H1 (cell line): ENCODE measurements at regions not wholly inside any gene's neighbourhood (a gene's known extent, or its start where the extent isn't known, plus 50 kb on each side); places are given as distances from the start of the nearest gene placed in this dataset.

Source experiments
- CTCF ChIA-PET: fragments of 300-600 bp; sonication (Branson Sonifier 250); formaldehyde crosslinking; loops from one replicate; lab custom pipeline; 2021; ENCODE audit not compliant: partially characterized antibody; lab: Charles Lee
- POLR2A ChIA-PET: fragments of 300-600 bp; sonication (Branson Sonifier 250); formaldehyde crosslinking; loops from one replicate; lab custom pipeline; 2021; ENCODE audit warnings: inconsistent platforms; ENCODE audit not compliant: partially characterized antibody; lab: Charles Lee
- DNase-seq, 2 experiments: peaks; one replicate each; pipeline versions ENCODE4 v3.0.0 to v3.0.0-alpha.2; 2010 to 2022; ENCODE audit warnings: low spot score in 2 of 2, low read depth in 1 of 2, mixed read lengths in 1 of 2
- FAIRE-seq: peaks from 2 replicates; lab custom pipeline; 2011; peaks lifted over from hg19 to GRCh38; lab: Jason Lieb, UNC
- H2AFZ ChIP-seq: 2 replicates; pipeline ENCODE4 v1.8.1; 2012; ENCODE audit warnings: low read length, inconsistent platforms
- H2AK5ac ChIP-seq: 2 replicates; pipeline ENCODE4 v1.6.1; 2013; ENCODE audit warnings: low read depth, low read length
- H2BK120ac ChIP-seq: replicated peaks from 2 replicates; pipeline ENCODE3; 2013; ENCODE audit warnings: low read depth, low read length, inconsistent platforms
- H2BK12ac ChIP-seq: 2 replicates; pipeline ENCODE4 v1.6.1; 2013; ENCODE audit warnings: low read depth, low read length
- H2BK15ac ChIP-seq: 2 replicates; pipeline ENCODE4 v1.6.1; 2013; ENCODE audit warnings: low read length
- H2BK20ac ChIP-seq: 2 replicates; pipeline ENCODE4 v1.6.1; 2013; ENCODE audit warnings: low read length
- H2BK5ac ChIP-seq: 2 replicates; pipeline ENCODE4 v1.6.1; 2013; ENCODE audit warnings: low read depth, low read length
- H3K14ac ChIP-seq: 2 replicates; pipeline ENCODE4 v1.6.1; 2013; ENCODE audit warnings: inconsistent platforms; ENCODE audit not compliant: insufficient read length
- H3K18ac ChIP-seq: 2 replicates; pipeline ENCODE4 v1.6.1; 2013; ENCODE audit warnings: low read length; ENCODE audit errors: extremely low read depth
- H3K23ac ChIP-seq: 2 replicates; pipeline ENCODE4 v1.6.1; 2013; ENCODE audit warnings: inconsistent platforms; ENCODE audit not compliant: insufficient read length
- H3K23me2 ChIP-seq: 2 replicates; pipeline ENCODE4 v1.6.1; 2013; ENCODE audit warnings: low read depth, low read length
- H3K27ac ChIP-seq: 2 replicates; pipeline ENCODE4 v1.6.1; 2011; ENCODE audit warnings: low read depth, low read length, inconsistent platforms
- H3K27me3 ChIP-seq, 4 experiments: replicated peaks in 1 of 4; 1 replicate in 1 of 4; 2 replicates in 3 of 4; pipeline versions ENCODE4 v1.6.1 to v1.8.1; 2011 to 2013; ENCODE audit warnings: low read length in 3 of 4, mild to moderate bottlenecking in 3 of 4, inconsistent platforms in 2 of 4, mixed read lengths in 2 of 4, moderate library complexity in 1 of 4; ENCODE audit not compliant: control insufficient read depth in 3 of 4, insufficient read depth in 3 of 4; ENCODE audit errors: extremely low read depth in 1 of 4
- H3K36me3 ChIP-seq, 4 experiments: 2 replicates each; pipeline versions ENCODE4 v1.6.1 to v1.8.1; 2011 to 2013; ENCODE audit warnings: mild to moderate bottlenecking in 4 of 4, low read length in 3 of 4, moderate library complexity in 2 of 4, control low read depth in 1 of 4, inconsistent platforms in 1 of 4; ENCODE audit not compliant: insufficient read depth in 4 of 4, control insufficient read depth in 2 of 4
- H3K4ac ChIP-seq: replicated peaks from 2 replicates; pipeline ENCODE3; 2013; ENCODE audit warnings: low read length, low read depth, mixed read lengths, inconsistent platforms; ENCODE audit not compliant: insufficient read length
- H3K4me1 ChIP-seq, 4 experiments: replicated peaks in 1 of 4; 1 replicate in 1 of 4; 2 replicates in 3 of 4; pipeline versions ENCODE4 v1.6.1 to v1.8.1; 2011 to 2013; ENCODE audit warnings: low read length in 3 of 4, inconsistent platforms in 2 of 4, mixed read lengths in 1 of 4; ENCODE audit not compliant: insufficient read depth in 4 of 4, control insufficient read depth in 3 of 4
- H3K4me2 ChIP-seq, 2 experiments: 2 replicates each; pipeline versions ENCODE4 v1.6.1 to v1.8.1; 2011 to 2013; ENCODE audit warnings: low read depth in 2 of 2, low read length in 2 of 2, control low read depth in 1 of 2, inconsistent platforms in 1 of 2, mild to moderate bottlenecking in 1 of 2; ENCODE audit not compliant: insufficient read depth in 1 of 2
- H3K4me3 ChIP-seq, 4 experiments: fragments of 200-600, 300-600 bp in 1 of 4; sonication (generic), shearing (Covaris generic), sonication (Bioruptor Twin) in 1 of 4; 2 replicates each; pipeline versions ENCODE4 v1.5.1 to v1.8.1; 2011 to 2016; ENCODE audit warnings: low read length in 4 of 4, low read depth in 3 of 4, control low read depth in 2 of 4, inconsistent platforms in 2 of 4, mild to moderate bottlenecking in 2 of 4, mixed read lengths in 1 of 4, moderate library complexity in 1 of 4; ENCODE audit not compliant: insufficient read depth in 2 of 4; ENCODE audit errors: extremely low read depth in 1 of 4
- H3K56ac ChIP-seq: replicated peaks from 2 replicates; pipeline ENCODE3; 2013; ENCODE audit warnings: low read depth, mild to moderate bottlenecking, mixed read lengths, low read length, inconsistent platforms; ENCODE audit not compliant: insufficient read length
- H3K79me1 ChIP-seq: 2 replicates; pipeline ENCODE4 v1.6.1; 2013; ENCODE audit warnings: low read depth, low read length, control low read depth
- H3K79me2 ChIP-seq, 2 experiments: 2 replicates each; pipeline versions ENCODE4 v1.6.1 to v1.8.1; 2012 to 2013; ENCODE audit warnings: low read length in 2 of 2, mild to moderate bottlenecking in 2 of 2, inconsistent platforms in 1 of 2; ENCODE audit not compliant: insufficient read depth in 2 of 2, control insufficient read depth in 1 of 2
- H3K9ac ChIP-seq, 4 experiments: replicated peaks in 1 of 4; 1 replicate in 1 of 4; 2 replicates in 3 of 4; pipeline versions ENCODE4 v1.6.1 to v1.8.1; 2011 to 2013; ENCODE audit warnings: low read depth in 3 of 4, low read length in 3 of 4, control low read depth in 2 of 4, mild to moderate bottlenecking in 2 of 4, moderate library complexity in 2 of 4, inconsistent platforms in 1 of 4; ENCODE audit errors: extremely low read depth in 1 of 4
- H3K9me3 ChIP-seq, 2 experiments: 2 replicates each; pipeline versions ENCODE4 v1.6.1 to v1.8.1; 2012 to 2013; ENCODE audit warnings: mild to moderate bottlenecking in 2 of 2, moderate library complexity in 2 of 2, control low read depth in 1 of 2, inconsistent platforms in 1 of 2, low read depth in 1 of 2, low read length in 1 of 2, mixed read lengths in 1 of 2; ENCODE audit not compliant: insufficient read depth in 2 of 2
- H4K20me1 ChIP-seq, 2 experiments: replicated peaks in 1 of 2; 2 replicates each; pipeline versions ENCODE3 to v1.8.1; 2011 to 2013; ENCODE audit warnings: inconsistent platforms in 2 of 2, low read length in 2 of 2, mild to moderate bottlenecking in 1 of 2; ENCODE audit not compliant: insufficient read depth in 2 of 2, control insufficient read depth in 1 of 2
- H4K5ac ChIP-seq: 2 replicates; pipeline ENCODE4 v1.6.1; 2013; ENCODE audit warnings: low read length, low read depth, mixed read lengths, inconsistent platforms; ENCODE audit not compliant: insufficient read length
- H4K8ac ChIP-seq: 2 replicates; pipeline ENCODE4 v1.8.0; 2013; ENCODE audit warnings: mild to moderate bottlenecking, moderate library complexity, low read length, inconsistent platforms; ENCODE audit not compliant: insufficient read depth; ENCODE audit errors: extremely low read depth
- H4K91ac ChIP-seq: replicated peaks from 2 replicates; pipeline ENCODE3; 2013; ENCODE audit warnings: low read length, mixed read lengths, inconsistent platforms; ENCODE audit not compliant: insufficient read length
- CREB1 ChIP-seq: IDR thresholded peaks from 2 replicates; pipeline ENCODE4 v1.6.1; 2012; ENCODE audit warnings: inconsistent platforms
- HDAC6 ChIP-seq: IDR thresholded peaks from one replicate; pipeline ENCODE4 v1.7.1; 2012; ENCODE audit warnings: low read depth, mild to moderate bottlenecking, inconsistent platforms, low read length, moderate library complexity
- WGBS, 2 experiments: shearing (Covaris generic) in 1 of 2; methylation state at CpG; one replicate each; pipeline versions ENCODE4 v1.1.6 to v1.1.7; 2013 to 2015; ENCODE audit warnings: low lambda C conversion rate in 2 of 2, mixed read lengths in 2 of 2, inconsistent platforms in 1 of 2, low coverage in 1 of 2, missing lambda C conversion rate in 1 of 2; ENCODE audit not compliant: insufficient replicate concordance in 2 of 2, insufficient coverage in 1 of 2, insufficient read length in 1 of 2; ENCODE audit errors: extremely low coverage in 1 of 2, missing lambda C conversion rate in 1 of 2; 5-methylcytosine and 5-hydroxymethylcytosine counted together

DNA sequence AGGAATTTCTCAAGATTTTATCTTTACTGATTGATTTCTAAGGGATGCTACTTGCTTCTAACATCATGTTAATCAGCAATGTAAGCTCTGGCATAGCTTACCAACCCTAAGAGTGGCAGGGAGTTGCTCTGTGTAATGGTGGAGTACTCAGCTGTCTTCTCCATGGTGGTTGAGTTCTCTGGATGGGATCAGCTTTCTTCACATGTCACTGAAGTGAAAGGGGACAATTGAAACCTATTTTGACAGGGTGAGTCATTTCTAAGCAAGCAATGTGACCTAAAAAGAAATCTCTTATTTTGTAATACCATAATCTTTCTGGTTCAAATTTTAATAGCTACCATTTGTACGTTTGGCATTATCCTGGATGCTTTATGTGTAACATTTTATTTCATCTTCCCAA, 430.4 kb downstream of the GJA1 start:
- H3K4me1 ChIP-seq, result no peaks in the 10 kb centered on the region
- no peak overlapping the region for H3K56ac ChIP-seq
- H3K79me1 ChIP-seq, result no peaks in the 10 kb centered on the region
- H3K9ac ChIP-seq, result no peak overlapping the region
- no peak overlapping the region for H2BK12ac ChIP-seq
- H3K4me2 ChIP-seq, result no peak overlapping the region
- H3K23ac ChIP-seq, result no peak overlapping the region
- FAIRE-seq, result no peak
- H4K20me1 ChIP-seq, result no peaks in the 10 kb centered on the region
- no peak overlapping the region for H2BK5ac ChIP-seq
- H2BK20ac ChIP-seq, result no peak overlapping the region
- no peak overlapping the region for H4K8ac ChIP-seq
- no peak overlapping the region for H3K4ac ChIP-seq
- H2AK5ac ChIP-seq, result no peak overlapping the region
- H4K5ac ChIP-seq, result no peak overlapping the region
- H2BK120ac ChIP-seq, result no peak overlapping the region
- WGBS, 2 experiments, result 85% methylated on average over 1 of the region's 1 CpG; no CpG with 5 or more reads in 1 of the 2 experiments
- ChIA-PET CTCF (no interaction called here), POLR2A (no interaction called here)
- no peak overlapping the region for H3K18ac ChIP-seq
- H3K27ac ChIP-seq, result no peak overlapping the region
- no peaks in the 10 kb centered on the region for H3K9me3 ChIP-seq
- H3K23me2 ChIP-seq, result no peaks in the 10 kb centered on the region
- H3K4me3 ChIP-seq, result no peak overlapping the region
- no peaks in the 10 kb centered on the region for H3K36me3 ChIP-seq
- H3K14ac ChIP-seq, result no peak overlapping the region
- H3K27me3 ChIP-seq, result no peaks in the 10 kb centered on the region
- no peak for DNase-seq
- no peak overlapping the region for H2BK15ac ChIP-seq
- no peak overlapping the region for H2AFZ ChIP-seq
- H4K91ac ChIP-seq, result no peak overlapping the region
- TF ChIP-seq HDAC6, result no peak
- no peak for TF ChIP-seq CREB1
- no peaks in the 10 kb centered on the region for H3K79me2 ChIP-seq
